ENCODE measurements at regions not wholly inside any gene's neighbourhood (a gene's known extent, or its start where the extent isn't known, plus 50 kb on each side); places are given as distances from the start of the nearest gene placed in this dataset.

DNA sequence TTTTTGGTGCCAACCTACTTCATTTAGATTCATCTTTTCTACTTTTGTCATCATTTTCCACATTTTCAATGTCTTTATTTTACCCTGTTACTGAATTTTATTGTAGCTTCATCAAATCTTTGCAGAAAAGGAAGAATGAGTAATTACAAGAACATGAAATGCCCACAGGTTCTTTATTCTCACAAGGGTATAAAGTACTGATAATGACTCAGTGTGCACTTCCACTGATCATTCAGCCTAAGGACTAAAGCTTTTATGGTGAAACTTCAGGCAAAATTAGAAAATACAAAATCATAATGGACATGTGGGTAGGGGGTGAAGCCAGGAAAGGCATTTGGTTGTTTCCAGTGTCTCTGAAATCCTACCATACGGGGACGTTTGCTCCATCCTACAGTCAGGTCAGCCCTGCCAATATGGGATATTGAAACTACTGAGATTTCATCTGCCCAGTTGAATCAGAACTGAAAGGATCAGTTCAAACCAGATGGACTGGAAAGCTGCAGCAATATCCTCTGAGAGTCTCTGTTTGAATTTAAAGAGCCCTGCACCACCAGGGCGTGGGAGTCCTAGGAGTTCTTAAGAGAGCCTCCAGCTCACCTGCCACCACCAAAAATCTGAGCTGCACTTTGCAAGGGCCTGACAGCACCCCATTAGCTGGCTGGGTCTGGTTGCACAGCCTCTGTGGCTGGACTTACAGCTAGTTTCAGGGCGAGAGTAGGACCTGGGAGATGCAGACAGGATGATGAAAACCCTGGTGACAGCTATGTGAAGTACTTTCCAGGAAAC, 390.4 kb downstream of the CMPK2 start:
- H3T11ph ChIP-seq (ENCODE audit: low read length): no peak overlapping the region
- no peak overlapping the region for H3K18ac ChIP-seq (ENCODE audit: insufficient read length, low read depth, low read length)
- no peak overlapping the region for H3K56ac ChIP-seq (ENCODE audit: insufficient read length, low read depth, low read length)
- no peaks in the 10 kb centered on the region for H3K27me3 ChIP-seq (ENCODE audit: insufficient read depth, low read length)
- H2BK12ac ChIP-seq (ENCODE audit: insufficient read length, low read depth, low read length): no peak overlapping the region
- no peak overlapping the region for H3K14ac ChIP-seq (ENCODE audit: insufficient read depth, low read length)
- H3K23me2 ChIP-seq (ENCODE audit: insufficient read length, low read depth, low read length, poor library complexity, severe bottlenecking): no peaks in the 10 kb centered on the region
- no peaks in the 10 kb centered on the region for H3K79me1 ChIP-seq (ENCODE audit: insufficient read depth, low read depth, low read length, poor library complexity, severe bottlenecking)
- Mint-ChIP-seq H3K4me1 (peaks cover 8% of the 10 kb centered on the region in 2 experiments), H3K36me3 (ENCODE audit: insufficient read depth in 1 of 3, low read depth in 3 of 3) (peaks cover 4 to 10% (median 8%) of the 10 kb centered on the region in 3 experiments; a peak in 4 of 7 replicates), H3K27me3 (ENCODE audit: low read depth) (no peaks in the 10 kb centered on the region; the same call in 1 of the 2 replicates), H3K9me3 (peaks cover 5 to 13% of the 10 kb centered on the region in 2 experiments), H3K27ac (no peak overlapping the region), H3K4me3 (no peak overlapping the region)
- H3K4me2 ChIP-seq (ENCODE audit: insufficient read depth, insufficient read length, low read length): no peak overlapping the region
- no peaks in the 10 kb centered on the region for H3K4me1 ChIP-seq (ENCODE audit: insufficient read depth, low read length)
- H3K9ac ChIP-seq (ENCODE audit: extremely low read depth, insufficient read length, low read length): no peak overlapping the region
- no peak overlapping the region for H3K4ac ChIP-seq (ENCODE audit: low read depth, low read length)
- no peak overlapping the region for H2BK15ac ChIP-seq (ENCODE audit: low read depth, low read length)
- H3K9me3 ChIP-seq (ENCODE audit: control insufficient read depth, low read depth, low read length): no peaks in the 10 kb centered on the region
- H4K8ac ChIP-seq (replicated peaks; ENCODE audit: insufficient read length, low read depth, low read length): no peak overlapping the region
- H3K27ac ChIP-seq (ENCODE audit: insufficient read length, low read depth, low read length): no peak overlapping the region
- H2BK120ac ChIP-seq (ENCODE audit: low read depth, low read length, poor library complexity, severe bottlenecking): no peak overlapping the region
- H3K23ac ChIP-seq (ENCODE audit: insufficient read length, low read depth, low read length): no peak overlapping the region
- no peak overlapping the region for H4K91ac ChIP-seq (ENCODE audit: insufficient read length, low read depth, low read length)
- H2AFZ ChIP-seq (ENCODE audit: low read length): no peak overlapping the region
- H4K20me1 ChIP-seq (ENCODE audit: control insufficient read depth, insufficient read depth, insufficient read length): no peaks in the 10 kb centered on the region
- no peak overlapping the region for H2BK20ac ChIP-seq (ENCODE audit: low read depth, low read length, poor library complexity, severe bottlenecking)
- no peak overlapping the region for H4K5ac ChIP-seq (ENCODE audit: insufficient read length, low read depth, low read length)
- no peak overlapping the region for H2BK5ac ChIP-seq (ENCODE audit: insufficient read length, low read length)
- H3K79me2 ChIP-seq (ENCODE audit: insufficient read depth, low read length): no peaks in the 10 kb centered on the region
- WGBS (ENCODE audit: extremely low coverage, insufficient read length, low lambda C conversion rate): no CpG with 5 or more reads among the region's 4 CpGs
- no peak for DNase-seq
- no peak overlapping the region for H2AK5ac ChIP-seq (ENCODE audit: insufficient read length, low read length)
- TF ChIP-seq CTCF (conservative IDR thresholded peaks at IDR 0.05): no peak

Measured in H9 (cell line).